Effector memory CD8-positive, alpha-beta T cell (primary cell): ENCODE measurements at regions not wholly inside any gene's neighbourhood (a gene's known extent, or its start where the extent isn't known, plus 50 kb on each side); places are given as distances from the start of the nearest gene placed in this dataset.
"Not testable (repeated sequence)": the region's sequence is repeated elsewhere in the genome, so short reads cannot be mapped to it uniquely, and the experiment has no call there.

Source experiments
- ATAC-seq: fragments of 150-1000 bp; cut with Tn5 transposase; replicated peaks from 2 replicates; pipeline ENCODE4 v1.10.0; 2021; ENCODE audit warnings: mild to moderate bottlenecking, moderate library complexity
- DNase-seq, 3 experiments: peaks; one replicate each; pipeline ENCODE4 v3.0.0; 2021
- H3K27ac Mint-ChIP-seq, 2 donors: one replicate each; pipeline ENCODE4 v1.8.0; 2022; ENCODE audit warnings: mild to moderate bottlenecking in 2 of 2, mixed read lengths in 2 of 2, moderate library complexity in 2 of 2
- H3K27me3 Mint-ChIP-seq, 2 donors: one replicate each; pipeline ENCODE4 v1.8.0; 2022; ENCODE audit warnings: mixed read lengths in 2 of 2
- H3K36me3 Mint-ChIP-seq: one replicate; pipeline ENCODE4 v1.8.0; 2022; ENCODE audit warnings: mild to moderate bottlenecking, moderate library complexity, mixed read lengths; ENCODE audit not compliant: insufficient read depth
- H3K4me1 Mint-ChIP-seq, 2 donors: one replicate each; pipeline ENCODE4 v1.8.0; 2022; ENCODE audit warnings: low read depth in 2 of 2, mixed read lengths in 2 of 2
- H3K4me3 Mint-ChIP-seq, 2 donors: one replicate each; pipeline ENCODE4 v1.8.0; 2022; ENCODE audit warnings: mild to moderate bottlenecking in 2 of 2, mixed read lengths in 2 of 2, moderate library complexity in 2 of 2
- H3K9me3 Mint-ChIP-seq, 2 donors: one replicate each; pipeline ENCODE4 v1.8.0; 2022; ENCODE audit warnings: mixed read lengths in 2 of 2

GRCh38 chr2:176885661-176886060, 326.9 kb upstream of the HNRNPA3 start:
- H3K9me3 Mint-ChIP-seq, result no peaks in the 10 kb centered on the region
- H3K36me3 Mint-ChIP-seq, result no peaks in the 10 kb centered on the region
- ATAC-seq, result no peak
- no peak overlapping the region for H3K27ac Mint-ChIP-seq
- H3K4me3 Mint-ChIP-seq, result no peak overlapping the region
- H3K4me1 Mint-ChIP-seq, result no peaks in the 10 kb centered on the region
- DNase-seq, result no peak
- no peaks in the 10 kb centered on the region for H3K27me3 Mint-ChIP-seq

GRCh38 chr2:176891105-176891504, 321.5 kb upstream of the HNRNPA3 start:
- Mint-ChIP-seq H3K27me3 (no peaks in the 10 kb centered on the region), H3K4me3 (no peak overlapping the region), H3K36me3 (no peaks in the 10 kb centered on the region), H3K9me3 (no peaks in the 10 kb centered on the region), H3K27ac (no peak overlapping the region), H3K4me1 (no peaks in the 10 kb centered on the region)
- DNase-seq (no peak), ATAC-seq (no peak)

GRCh38 chr2:176891857-176892256, 320.7 kb upstream of the HNRNPA3 start:
- no peak for ATAC-seq

GRCh38 chr2:176892676-176893226, 319.8 kb upstream of the HNRNPA3 start:
- no peak for ATAC-seq
- Mint-ChIP-seq H3K9me3 (no peaks in the 10 kb centered on the region), H3K4me3 (no peak overlapping the region), H3K27ac (no peak overlapping the region), H3K4me1 (no peaks in the 10 kb centered on the region), H3K27me3 (no peaks in the 10 kb centered on the region), H3K36me3 (no peaks in the 10 kb centered on the region)
- no peak for DNase-seq

More at GRCh38 chr2:176891857-176892256, 320.7 kb upstream of the HNRNPA3 start:
- Mint-ChIP-seq H3K4me1 (no peaks in the 10 kb centered on the region), H3K36me3 (no peaks in the 10 kb centered on the region), H3K27ac (no peak overlapping the region), H3K4me3 (no peak overlapping the region), H3K27me3 (no peaks in the 10 kb centered on the region), H3K9me3 (no peaks in the 10 kb centered on the region)
- no peak for DNase-seq

- DNase-seq (no peak), ATAC-seq (no peak)
- H3K27ac Mint-ChIP-seq, result no peak overlapping the region
- no peaks in the 10 kb centered on the region for H3K27me3 Mint-ChIP-seq
- H3K4me3 Mint-ChIP-seq, result no peak overlapping the region
- H3K4me1 Mint-ChIP-seq, result no peaks in the 10 kb centered on the region
- no peaks in the 10 kb centered on the region for H3K36me3 Mint-ChIP-seq
- H3K9me3 Mint-ChIP-seq, result no peaks in the 10 kb centered on the region
Observed at GRCh38 chr2:176895158-176895557, 317.4 kb upstream of the HNRNPA3 start.

GRCh38 chr2:176902454-176902853, 310.1 kb upstream of the HNRNPA3 start:
- DNase-seq (no peak), ATAC-seq (no peak)

GRCh38 chr2:176904053-176904452, 308.5 kb upstream of the HNRNPA3 start:
- not testable (repeated sequence) for ATAC-seq, H3K27ac Mint-ChIP-seq, DNase-seq, H3K4me3 Mint-ChIP-seq, H3K36me3 Mint-ChIP-seq, H3K9me3 Mint-ChIP-seq, H3K4me1 Mint-ChIP-seq, H3K27me3 Mint-ChIP-seq

More at GRCh38 chr2:176902454-176902853, 310.1 kb upstream of the HNRNPA3 start:
- Mint-ChIP-seq H3K27me3 (no peaks in the 10 kb centered on the region), H3K27ac (no peak overlapping the region), H3K4me3 (no peak overlapping the region), H3K9me3 (no peaks in the 10 kb centered on the region), H3K36me3 (no peaks in the 10 kb centered on the region), H3K4me1 (no peaks in the 10 kb centered on the region)

GRCh38 chr2:176907341-176907740, 305.3 kb upstream of the HNRNPA3 start:
- H3K36me3 Mint-ChIP-seq, result no peaks in the 10 kb centered on the region
- DNase-seq (no peak), ATAC-seq (no peak)
- peaks cover 0 to 6% of the 10 kb centered on the region in 2 donors for H3K27me3 Mint-ChIP-seq
- no peaks in the 10 kb centered on the region for H3K9me3 Mint-ChIP-seq
- no peak overlapping the region for H3K4me3 Mint-ChIP-seq
- peak overlapping the region in 1 of 2 donors; percentile 58 for H3K27ac Mint-ChIP-seq
- peaks cover 1 to 4% of the 10 kb centered on the region in 2 donors for H3K4me1 Mint-ChIP-seq

- DNase-seq (no peak), ATAC-seq (no peak)
- H3K27ac Mint-ChIP-seq, result no peak overlapping the region
- H3K4me1 Mint-ChIP-seq, result peaks cover 1 to 4% of the 10 kb centered on the region in 2 donors
- no peak overlapping the region for H3K4me3 Mint-ChIP-seq
- no peaks in the 10 kb centered on the region for H3K9me3 Mint-ChIP-seq
- peaks cover 6% of the 10 kb centered on the region in 2 donors for H3K27me3 Mint-ChIP-seq
- no peaks in the 10 kb centered on the region for H3K36me3 Mint-ChIP-seq
Observed at GRCh38 chr2:176910828-176911227, 301.8 kb upstream of the HNRNPA3 start.

GRCh38 chr2:176913955-176914354, 298.6 kb upstream of the HNRNPA3 start:
- Mint-ChIP-seq H3K36me3 (no peaks in the 10 kb centered on the region), H3K9me3 (no peaks in the 10 kb centered on the region), H3K4me3 (no peak overlapping the region), H3K4me1 (peaks cover 1 to 4% of the 10 kb centered on the region in 2 donors), H3K27ac (no peak overlapping the region), H3K27me3 (peaks cover 6% of the 10 kb centered on the region in 2 donors)
- DNase-seq (no peak), ATAC-seq (no peak)

GRCh38 chr2:176914371-176914770, 298.2 kb upstream of the HNRNPA3 start:
- H3K27ac Mint-ChIP-seq, result no peak overlapping the region
- H3K9me3 Mint-ChIP-seq, result no peaks in the 10 kb centered on the region
- DNase-seq, result no peak
- H3K36me3 Mint-ChIP-seq, result no peaks in the 10 kb centered on the region
- ATAC-seq, result no peak
- H3K4me1 Mint-ChIP-seq, result peaks cover 1 to 4% of the 10 kb centered on the region in 2 donors
- H3K27me3 Mint-ChIP-seq, result peaks cover 6% of the 10 kb centered on the region in 2 donors
- H3K4me3 Mint-ChIP-seq, result no peak overlapping the region

GRCh38 chr2:176922545-176922944, 290.0 kb upstream of the HNRNPA3 start:
- not testable (repeated sequence) for H3K9me3 Mint-ChIP-seq, H3K27me3 Mint-ChIP-seq, H3K4me1 Mint-ChIP-seq, ATAC-seq, H3K4me3 Mint-ChIP-seq, H3K36me3 Mint-ChIP-seq, DNase-seq, H3K27ac Mint-ChIP-seq

GRCh38 chr2:176923205-176923604, 289.4 kb upstream of the HNRNPA3 start:
- Mint-ChIP-seq H3K36me3 (no peaks in the 10 kb centered on the region), H3K4me1 (no peaks in the 10 kb centered on the region), H3K4me3 (no peak overlapping the region), H3K9me3 (no peaks in the 10 kb centered on the region), H3K27ac (no peak overlapping the region), H3K27me3 (no peaks in the 10 kb centered on the region)
- DNase-seq, result no peak
- no peak for ATAC-seq

GRCh38 chr2:176924909-176925534, 287.6 kb upstream of the HNRNPA3 start:
- Mint-ChIP-seq H3K27me3 (no peaks in the 10 kb centered on the region), H3K36me3 (no peaks in the 10 kb centered on the region), H3K4me3 (no peak overlapping the region), H3K27ac (no peak overlapping the region), H3K9me3 (no peaks in the 10 kb centered on the region), H3K4me1 (no peaks in the 10 kb centered on the region)
- ATAC-seq (no peak), DNase-seq (no peak)
